Endothelial cell of umbilical vein (primary cell): ENCODE measurements at regions not wholly inside any gene's neighbourhood (a gene's known extent, or its start where the extent isn't known, plus 50 kb on each side); places are given as distances from the start of the nearest gene placed in this dataset.

Experiments
- BruUV-seq: library from RNA; stranded (reverse); fragments of 400-500 nt; replicated peaks from 2 replicates; lab custom pipeline; 2021; lab: Mats Ljungman, UMichigan
- CTCF ChIA-PET: fragments of 300-600, 350-600 bp; sonication (Branson Sonifier 250); formaldehyde crosslinking; loops from one replicate; lab custom pipeline; 2021; ENCODE audit warnings: antibody characterized with exemption, inconsistent platforms; lab: Charles Lee
- POLR2A ChIA-PET: fragments of 300-600, 350-600 bp; sonication (Branson Sonifier 250); formaldehyde crosslinking; loops from one replicate; lab custom pipeline; 2021; ENCODE audit warnings: antibody characterized with exemption, inconsistent platforms; lab: Charles Lee
- DNase-seq: peaks from one replicate; pipeline ENCODE4 v3.0.0-alpha.2; 2011; ENCODE audit warnings: low read depth, low spot score
- FAIRE-seq: peaks from 2 replicates; lab custom pipeline; 2011; peaks lifted over from hg19 to GRCh38; lab: Jason Lieb, UNC
- H2AFZ ChIP-seq: 2 replicates; pipeline ENCODE4 v1.6.0; 2012; ENCODE audit warnings: low read depth, low read length, control low read depth, inconsistent platforms
- H3K27ac ChIP-seq: 2 replicates; pipeline ENCODE4 v1.5.1; 2011; ENCODE audit warnings: low read depth, mild to moderate bottlenecking, control low read depth, low read length, moderate library complexity; ENCODE audit not compliant: insufficient read depth
- H3K27me3 ChIP-seq, 2 experiments: 2 replicates each; pipeline versions ENCODE4 v1.6.0 to v1.6.1; 2011; ENCODE audit warnings: low read length in 2 of 2, mixed read lengths in 1 of 2; ENCODE audit not compliant: control insufficient read depth in 2 of 2, insufficient read depth in 2 of 2
- H3K36me3 ChIP-seq, 2 experiments: 2 replicates in 1 of 2; 3 replicates in 1 of 2; pipeline ENCODE4 v1.5.1; 2011; ENCODE audit warnings: low read length in 2 of 2, mild to moderate bottlenecking in 1 of 2, moderate library complexity in 1 of 2; ENCODE audit not compliant: control insufficient read depth in 2 of 2, insufficient read depth in 2 of 2; ENCODE audit errors: extremely low read depth in 1 of 2
- H3K4me1 ChIP-seq: 3 replicates; pipeline ENCODE4 v1.5.1; 2011; ENCODE audit warnings: mild to moderate bottlenecking, low read length; ENCODE audit not compliant: control insufficient read depth, insufficient read depth; ENCODE audit errors: extremely low read depth
- H3K4me2 ChIP-seq: 2 replicates; pipeline ENCODE4 v1.6.1; 2011; ENCODE audit warnings: low read length, control low read depth, mixed read lengths; ENCODE audit not compliant: insufficient read depth
- H3K4me3 ChIP-seq, 3 experiments: fragments of 200-600 bp in 1 of 3; sonication (generic), shearing (Covaris generic) in 1 of 3; replicated peaks in 1 of 3; 2 replicates each; pipeline ENCODE4 v1.5.1; 2011 to 2016; ENCODE audit warnings: control low read depth in 3 of 3, low read length in 3 of 3, mild to moderate bottlenecking in 2 of 3, inconsistent platforms in 1 of 3, low read depth in 1 of 3, moderate library complexity in 1 of 3; ENCODE audit not compliant: insufficient read depth in 1 of 3
- H3K79me2 ChIP-seq: 2 replicates; pipeline ENCODE4 v1.6.0; 2012; ENCODE audit warnings: low read length, inconsistent platforms; ENCODE audit not compliant: control insufficient read depth, insufficient read depth
- H3K9ac ChIP-seq: replicated peaks from 2 replicates; pipeline ENCODE3; 2011; ENCODE audit warnings: low read length, control low read depth; ENCODE audit not compliant: insufficient read depth; ENCODE audit errors: extremely low read depth
- H3K9me1 ChIP-seq: replicated peaks from 3 replicates; pipeline ENCODE4 v1.6.0; 2011; ENCODE audit warnings: mild to moderate bottlenecking, low read length; ENCODE audit not compliant: control insufficient read depth, insufficient read depth; ENCODE audit errors: extremely low read depth
- H3K9me3 ChIP-seq: replicated peaks from 2 replicates; pipeline ENCODE4 v1.5.1; 2012; ENCODE audit warnings: low read length, inconsistent platforms; ENCODE audit not compliant: control insufficient read depth, insufficient read depth
- H4K20me1 ChIP-seq: replicated peaks from 2 replicates; pipeline ENCODE3; 2011; ENCODE audit warnings: mild to moderate bottlenecking, low read length; ENCODE audit not compliant: control insufficient read depth, insufficient read depth; ENCODE audit errors: extremely low read depth
- CTCF ChIP-seq, 2 donors: IDR thresholded peaks; 1 replicate in 1 of 2; 2 replicates in 1 of 2; pipeline ENCODE4 v1.5.1; 2011; ENCODE audit warnings: low read length in 2 of 2, mild to moderate bottlenecking in 2 of 2, moderate library complexity in 2 of 2, control low read depth in 1 of 2, inconsistent platforms in 1 of 2, low read depth in 1 of 2; ENCODE audit not compliant: insufficient read depth in 1 of 2; ENCODE audit errors: extremely low read depth in 1 of 2
- EZH2 ChIP-seq: IDR thresholded peaks from 2 replicates; pipeline ENCODE4 v1.6.1; 2012; ENCODE audit warnings: borderline replicate concordance, low read depth, mild to moderate bottlenecking, moderate library complexity, low read length, inconsistent platforms; ENCODE audit not compliant: severe bottlenecking
- FOS ChIP-seq: IDR thresholded peaks from 2 replicates; pipeline ENCODE4 v1.6.1; 2011; ENCODE audit warnings: mild to moderate bottlenecking, low read length, moderate library complexity, borderline replicate concordance; ENCODE audit not compliant: insufficient read depth
- GATA2 ChIP-seq: IDR thresholded peaks from 2 replicates; pipeline ENCODE4 v1.7.0; 2011; ENCODE audit warnings: low read depth, mild to moderate bottlenecking, moderate library complexity, mixed read lengths, low read length; ENCODE audit not compliant: insufficient read length, insufficient read depth
- JUN ChIP-seq: IDR thresholded peaks from 2 replicates; pipeline ENCODE4 v1.6.1; 2011; ENCODE audit warnings: borderline replicate concordance, low read depth; ENCODE audit not compliant: insufficient read length, insufficient read depth
- MYC ChIP-seq: IDR thresholded peaks from one replicate; pipeline ENCODE4 v1.6.1; 2011; ENCODE audit warnings: mild to moderate bottlenecking, low read depth, low read length
- POLR2A ChIP-seq: IDR thresholded peaks from 2 replicates; pipeline ENCODE4 v1.6.1; 2012; ENCODE audit warnings: low read depth, mild to moderate bottlenecking, control low read depth, low read length
- POLR2AphosphoS5 ChIP-seq: IDR thresholded peaks from 2 replicates; pipeline ENCODE4 v1.6.1; 2012; ENCODE audit warnings: low read depth, mild to moderate bottlenecking, control low read depth, low read length, moderate library complexity; ENCODE audit not compliant: insufficient read depth
- dilution Hi-C: fragments of 300-500 bp; cut with MboI; formaldehyde crosslinking; loops from one replicate; pipeline ENCODE4 v1.15.0; 2019; ENCODE audit warnings: low sequenced_read_pairs; ENCODE audit not compliant: extremely low pct_ligation_motif_present
- intact Hi-C: fragments of 100-400 bp; cut with micrococcal nuclease; formaldehyde crosslinking; loops from one replicate; pipeline ENCODE4 v1.10.0; 2022
- TF ChIP-seq, protein P1 (sequence below): IDR thresholded peaks from 2 replicates; pipeline ENCODE4 v1.6.1; 2011; ENCODE audit not compliant: insufficient read depth, insufficient read length

DNA sequence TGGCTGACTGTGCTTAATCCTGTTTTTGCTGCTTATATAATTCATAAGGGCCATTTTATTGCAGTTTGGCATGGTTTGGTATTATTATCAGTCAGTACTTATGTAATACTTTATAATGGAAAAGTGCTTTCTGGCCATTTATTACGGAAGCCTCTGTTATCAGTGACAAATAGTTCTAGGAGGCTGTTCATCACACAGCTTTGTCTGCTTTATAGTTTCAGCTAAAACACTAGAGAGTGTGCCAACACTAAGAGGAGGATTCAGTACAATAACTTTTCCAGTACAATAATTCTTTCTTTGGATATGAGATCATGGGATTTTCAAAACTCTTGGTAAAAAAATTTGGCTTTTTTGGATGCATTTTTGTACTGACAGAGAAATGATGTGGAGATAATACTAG, 102.9 kb upstream of the PTGFR start:
- ChIA-PET POLR2A (no interaction called here), CTCF (interaction anchor here (2.1 kb wide), 1 partner anchor 54 kb away, joined by 5 read pairs; no protein-coding TSS in a partner anchor)
- Histone ChIP-seq H3K9me3 (no peaks in the 10 kb centered on the region), H2AFZ (no peak overlapping the region), H3K27ac (no peak overlapping the region), H3K79me2 (no peaks in the 10 kb centered on the region), H3K4me1 (no peaks in the 10 kb centered on the region), H3K27me3 (peaks cover 0 to 8% of the 10 kb centered on the region in 2 experiments), H3K9ac (no peak overlapping the region), H3K36me3 (no peaks in the 10 kb centered on the region), H3K4me2 (no peak overlapping the region), H3K4me3 (no peak overlapping the region), H3K9me1 (no peaks in the 10 kb centered on the region), H4K20me1 (no peaks in the 10 kb centered on the region)
- DNase-seq = no peak
- intact Hi-C loops = no loop called here
- no TSS peak for BruUV-seq
- dilution Hi-C loops = no loop called here
- no peak for TF ChIP-seq EZH2
- TF ChIP-seq POLR2A = no peak
- TF ChIP-seq, protein P1, sequence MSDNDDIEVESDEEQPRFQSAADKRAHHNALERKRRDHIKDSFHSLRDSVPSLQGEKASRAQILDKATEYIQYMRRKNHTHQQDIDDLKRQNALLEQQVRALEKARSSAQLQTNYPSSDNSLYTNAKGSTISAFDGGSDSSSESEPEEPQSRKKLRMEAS = no peak
- no peak for FAIRE-seq

DNA sequence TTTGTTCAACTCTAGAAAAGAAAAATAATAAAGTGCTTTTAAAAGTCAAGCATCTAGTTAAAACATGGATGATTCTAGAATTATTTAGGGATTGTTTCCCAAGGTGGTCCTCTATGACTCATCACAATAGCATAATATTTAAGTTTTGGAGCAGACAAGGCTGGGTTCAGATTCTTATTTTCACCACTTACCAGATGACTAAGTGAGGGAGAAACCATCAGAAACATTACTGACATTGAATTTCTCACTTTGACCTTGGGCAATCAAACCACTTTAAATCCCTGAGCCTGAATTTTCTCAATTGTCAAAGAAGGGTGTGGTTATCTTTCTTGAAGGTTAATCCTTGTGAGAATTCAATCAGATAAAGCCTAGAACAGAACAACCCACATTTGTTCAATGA, 102.5 kb upstream of the PTGFR start:
- Histone ChIP-seq H3K9me1 (no peaks in the 10 kb centered on the region), H3K79me2 (no peaks in the 10 kb centered on the region), H3K4me2 (no peak overlapping the region), H3K9me3 (no peaks in the 10 kb centered on the region), H3K4me1 (no peaks in the 10 kb centered on the region), H3K36me3 (no peaks in the 10 kb centered on the region), H3K27ac (no peak overlapping the region), H3K27me3 (peaks cover 0 to 8% of the 10 kb centered on the region in 2 experiments), H3K4me3 (no peak overlapping the region), H3K9ac (no peak overlapping the region), H4K20me1 (no peaks in the 10 kb centered on the region), H2AFZ (no peak overlapping the region)
- DNase-seq (no peak), FAIRE-seq (no peak)
- no TSS peak for BruUV-seq
- intact Hi-C loops = no loop called here
- no peak for TF ChIP-seq JUN
- no peak for TF ChIP-seq EZH2
- TF ChIP-seq, protein P1 = no peak
- TF ChIP-seq POLR2A = no peak
- TF ChIP-seq POLR2AphosphoS5 = no peak
- TF ChIP-seq FOS = no peak
- no peak for TF ChIP-seq GATA2
- TF ChIP-seq MYC = no peak
- TF ChIP-seq CTCF (IDR thresholded peaks at IDR 0.05; ENCODE audit: extremely low read depth in 1 of 2, insufficient read depth in 1 of 2, low read depth in 1 of 2, low read length in 2 of 2) = no peak
- CTCF ChIA-PET = no interaction called here
- dilution Hi-C loops = no loop called here
- POLR2A ChIA-PET = no interaction called here
